AG04450 (cell line): ENCODE measurements at regions not wholly inside any gene's neighbourhood (a gene's known extent, or its start where the extent isn't known, plus 50 kb on each side); places are given as distances from the start of the nearest gene placed in this dataset.

Experiments
- CTCF ChIA-PET: fragments of 300-600, 350-600 bp; formaldehyde crosslinking; extraction: SDS; loops from one replicate; lab custom pipeline; 2022; ENCODE audit warnings: antibody characterized with exemption, inconsistent platforms; lab: Charles Lee
- POLR2A ChIA-PET: fragments of 350-600 bp; formaldehyde crosslinking; extraction: SDS; loops from one replicate; lab custom pipeline; 2021; ENCODE audit warnings: antibody characterized with exemption, inconsistent platforms; lab: Yijun Ruan, JAX
- DNase-seq: peaks from one replicate; pipeline ENCODE4 v3.0.0-alpha.2; 2011; ENCODE audit warnings: low read depth, low spot score
- H3K27ac ChIP-seq: one replicate; pipeline ENCODE4 v1.5.1; 2012; ENCODE audit warnings: low read depth, low read length, control low read depth
- H3K27me3 ChIP-seq: one replicate; pipeline ENCODE4 v1.6.0; 2012; ENCODE audit warnings: low read length; ENCODE audit not compliant: control insufficient read depth, insufficient read depth
- H3K4me3 ChIP-seq: 2 replicates; pipeline ENCODE4 v1.5.1; 2011; ENCODE audit warnings: mild to moderate bottlenecking, low read depth, low read length, control low read depth
- H3K9me3 ChIP-seq: 2 replicates; pipeline ENCODE4 v1.5.1; 2012; ENCODE audit warnings: low read length; ENCODE audit not compliant: control insufficient read depth, insufficient read depth
- CTCF ChIP-seq: IDR thresholded peaks from 2 replicates; pipeline ENCODE4 v1.5.1; 2011; ENCODE audit warnings: low read depth, low read length, control low read depth, inconsistent platforms

GRCh38 chr20:48474022-48474421, 353.8 kb downstream of the PREX1 start:
- CTCF ChIA-PET: no interaction called here
- H3K4me3 ChIP-seq: no peak overlapping the region
- POLR2A ChIA-PET: no interaction called here
- no peaks in the 10 kb centered on the region for H3K9me3 ChIP-seq
- H3K27me3 ChIP-seq: peaks cover 6% of the 10 kb centered on the region
- no peak for TF ChIP-seq CTCF
- no peak overlapping the region for H3K27ac ChIP-seq
- DNase-seq: no peak

GRCh38 chr20:48471759-48472408, 355.9 kb downstream of the PREX1 start:
- CTCF ChIA-PET: no interaction called here
- DNase-seq: no peak
- POLR2A ChIA-PET: no interaction called here
- Histone ChIP-seq H3K27ac (no peak overlapping the region), H3K27me3 (no peaks in the 10 kb centered on the region), H3K9me3 (no peaks in the 10 kb centered on the region), H3K4me3 (no peak overlapping the region)
- TF ChIP-seq CTCF: no peak

DNA sequence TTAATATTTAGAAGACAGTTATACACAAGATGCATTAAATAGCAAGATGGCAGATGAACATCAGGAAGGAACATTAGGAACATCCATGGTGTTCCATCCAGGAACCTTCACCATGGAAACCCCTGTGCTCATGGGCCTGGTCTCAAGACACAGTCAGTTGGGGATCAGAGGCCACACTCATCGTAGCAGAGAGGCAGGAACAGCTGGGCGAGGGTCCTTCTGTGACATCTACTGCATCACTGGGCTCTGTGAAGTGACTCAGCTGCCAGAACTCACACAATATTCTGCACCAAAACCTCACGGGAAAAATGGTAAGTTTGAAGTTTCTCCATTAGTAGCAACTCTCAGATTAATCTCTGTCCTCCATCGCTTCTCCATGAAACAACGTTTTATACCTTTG, 356.6 kb downstream of the PREX1 start:
- no peak for DNase-seq
- ChIA-PET POLR2A (no interaction called here), CTCF (no interaction called here)
- no peak for TF ChIP-seq CTCF
- Histone ChIP-seq H3K27me3 (no peaks in the 10 kb centered on the region), H3K4me3 (no peak overlapping the region), H3K9me3 (no peaks in the 10 kb centered on the region), H3K27ac (no peak overlapping the region)

- CTCF ChIA-PET: no interaction called here
- no peak overlapping the region for H3K4me3 ChIP-seq
- H3K27me3 ChIP-seq: no peaks in the 10 kb centered on the region
- no peaks in the 10 kb centered on the region for H3K9me3 ChIP-seq
- POLR2A ChIA-PET: no interaction called here
- no peak for TF ChIP-seq CTCF
- no peak overlapping the region for H3K27ac ChIP-seq
- no peak for DNase-seq
Measured at GRCh38 chr20:48470141-48470540, 357.7 kb downstream of the PREX1 start.

- Histone ChIP-seq H3K27me3 (no peaks in the 10 kb centered on the region), H3K4me3 (no peak overlapping the region), H3K9me3 (no peaks in the 10 kb centered on the region), H3K27ac (no peak overlapping the region)
- no peak for DNase-seq
- ChIA-PET CTCF (no interaction called here), POLR2A (no interaction called here)
- no peak for TF ChIP-seq CTCF
Measured at GRCh38 chr20:48469026-48469425, 358.8 kb downstream of the PREX1 start.
